HG03342 (cell line): ENCODE measurements at regions not wholly inside any gene's neighbourhood (a gene's known extent, or its start where the extent isn't known, plus 50 kb on each side); places are given as distances from the start of the nearest gene placed in this dataset.
A peak's percentile ranks its signal among the peaks of the same experiment; 100 is the strongest.
"Not testable (repeated sequence)": the region's sequence is repeated elsewhere in the genome, so short reads cannot be mapped to it uniquely, and the experiment has no call there.

ENCODE experiments used
- ATAC-seq: cut with Tn5 transposase; IDR thresholded peaks from one replicate; pipeline ENCODE4 v1.9.1; 2021; ENCODE audit warnings: mild to moderate bottlenecking, moderate library complexity; ENCODE audit not compliant: unreplicated experiment

- no peak for ATAC-seq
Measured at GRCh38 chr11:57047610-57048009, 58.9 kb downstream of the OR5AK2 start.

- ATAC-seq: no peak
Measured at GRCh38 chr11:57049749-57050148, 61.0 kb downstream of the OR5AK2 start.

- ATAC-seq: no peak
Measured at GRCh38 chr11:57054817-57055216, 66.1 kb downstream of the OR5AK2 start.

GRCh38 chr11:57055744-57056143, 67.0 kb downstream of the OR5AK2 start:
- no peak for ATAC-seq

GRCh38 chr11:57056735-57057134, 68.0 kb downstream of the OR5AK2 start:
- ATAC-seq: no peak

- no peak for ATAC-seq
Measured at GRCh38 chr11:57057561-57057960, 68.8 kb downstream of the OR5AK2 start.

- not testable (repeated sequence) for ATAC-seq
Measured at GRCh38 chr11:57062957-57063356, 74.2 kb downstream of the OR5AK2 start.

GRCh38 chr11:57069942-57070341, 81.2 kb downstream of the OR5AK2 start:
- ATAC-seq: no peak

- peak; percentile 51 for ATAC-seq
Measured at GRCh38 chr11:57071829-57072228, 83.1 kb downstream of the OR5AK2 start.

- no peak for ATAC-seq
Measured at GRCh38 chr11:57072640-57073039, 83.9 kb downstream of the OR5AK2 start.

- ATAC-seq: no peak
Measured at GRCh38 chr11:57073128-57073527, 84.4 kb downstream of the OR5AK2 start.

- ATAC-seq: no peak
Measured at GRCh38 chr11:57081356-57081755, 92.6 kb downstream of the OR5AK2 start.

- no peak for ATAC-seq
Measured at GRCh38 chr11:57082125-57082524, 93.4 kb downstream of the OR5AK2 start.

GRCh38 chr11:57083641-57084385, 95.1 kb downstream of the OR5AK2 start:
- ATAC-seq: no peak

GRCh38 chr11:57085611-57086010, 96.1 kb upstream of the LRRC55 start:
- ATAC-seq: no peak

GRCh38 chr11:57087991-57088390, 93.8 kb upstream of the LRRC55 start:
- no peak for ATAC-seq

GRCh38 chr11:57092028-57092698, 89.6 kb upstream of the LRRC55 start:
- ATAC-seq: no peak

- no peak for ATAC-seq
Measured at GRCh38 chr11:57094181-57094935, 87.4 kb upstream of the LRRC55 start.

- ATAC-seq: no peak
Measured at GRCh38 chr11:57095417-57095816, 86.3 kb upstream of the LRRC55 start.

- ATAC-seq: no peak
Measured at GRCh38 chr11:57095896-57096295, 85.9 kb upstream of the LRRC55 start.

- ATAC-seq: no peak
Measured at GRCh38 chr11:57097149-57097548, 84.6 kb upstream of the LRRC55 start.

- ATAC-seq: no peak
Measured at GRCh38 chr11:57098191-57098590, 83.6 kb upstream of the LRRC55 start.
